GM13976 (cell line): ENCODE measurements at regions not wholly inside any gene's neighbourhood (a gene's known extent, or its start where the extent isn't known, plus 50 kb on each side); places are given as distances from the start of the nearest gene placed in this dataset.

Experiments used
- DNase-seq: peaks from one replicate; pipeline ENCODE4 v3.0.0; 2012; ENCODE audit warnings: low spot score
- CTCF ChIP-seq: IDR thresholded peaks from 2 replicates; pipeline ENCODE4 v1.5.1; 2012; ENCODE audit warnings: borderline replicate concordance, mild to moderate bottlenecking; ENCODE audit not compliant: insufficient read depth; ENCODE audit errors: extremely low read depth, missing control alignments, control extremely low read depth
- in situ Hi-C: fragments of 300-500 bp; cut with MboI; formaldehyde crosslinking; loops from one replicate; pipeline ENCODE4 v1.12.0; 2022; ENCODE audit warnings: low sequenced_read_pairs, mixed read lengths, inconsistent platforms; ENCODE audit not compliant: unreplicated experiment

GRCh38 chr15:29382862-29383261 lies 113.2 kb upstream of the NSMCE3 start:
- no peak for TF ChIP-seq CTCF
- DNase-seq, result no peak
- in situ Hi-C loops, result no loop called here

GRCh38 chr15:29380466-29380865 lies 110.8 kb upstream of the NSMCE3 start:
- in situ Hi-C loops, result no loop called here
- no peak for TF ChIP-seq CTCF
- DNase-seq, result no peak

GRCh38 chr15:29379647-29380046 lies 110.0 kb upstream of the NSMCE3 start:
- in situ Hi-C loops, result no loop called here
- no peak for DNase-seq
- no peak for TF ChIP-seq CTCF

GRCh38 chr15:29377161-29377560 lies 107.5 kb upstream of the NSMCE3 start:
- in situ Hi-C loops, result no loop called here

GRCh38 chr15:29376590-29376989 lies 107.0 kb upstream of the NSMCE3 start:
- DNase-seq, result no peak
- in situ Hi-C loops, result no loop called here
- TF ChIP-seq CTCF, result no peak

More at GRCh38 chr15:29377161-29377560, 107.5 kb upstream of the NSMCE3 start:
- no peak for DNase-seq
- TF ChIP-seq CTCF, result no peak

- in situ Hi-C loops, result no loop called here
- DNase-seq, result no peak
- TF ChIP-seq CTCF, result no peak
These were observed 99.6 kb upstream of the NSMCE3 start for GRCh38 chr15:29369261-29369660.
